Fibroblast of lung (primary cell): ENCODE measurements at regions not wholly inside any gene's neighbourhood (a gene's known extent, or its start where the extent isn't known, plus 50 kb on each side); places are given as distances from the start of the nearest gene placed in this dataset.

Source experiments
- DNase-seq, 2 donors: peaks; one replicate each; pipeline versions ENCODE4 v3.0.0 to v3.0.0-alpha.2; 2010; ENCODE audit warnings: low read depth in 2 of 2
- H2AFZ ChIP-seq: 2 replicates; pipeline ENCODE4 v1.5.1; 2012; ENCODE audit warnings: low read length, control low read depth, inconsistent platforms
- H3K27ac ChIP-seq: 2 replicates; pipeline ENCODE4 v1.5.1; 2011; ENCODE audit warnings: low read length, control low read depth; ENCODE audit not compliant: insufficient read depth
- H3K27me3 ChIP-seq: 2 replicates; pipeline ENCODE4 v1.5.1; 2011; ENCODE audit warnings: mild to moderate bottlenecking, low read length; ENCODE audit not compliant: control insufficient read depth, insufficient read depth
- H3K36me3 ChIP-seq: 2 replicates; pipeline ENCODE4 v1.5.1; 2011; ENCODE audit warnings: low read length; ENCODE audit not compliant: control insufficient read depth, insufficient read depth
- H3K4me1 ChIP-seq: 2 replicates; pipeline ENCODE4 v1.5.1; 2011; ENCODE audit warnings: low read length; ENCODE audit not compliant: control insufficient read depth, insufficient read depth; ENCODE audit errors: extremely low read depth
- H3K4me2 ChIP-seq: 2 replicates; pipeline ENCODE4 v1.5.1; 2011; ENCODE audit warnings: low read length, control low read depth; ENCODE audit not compliant: insufficient read depth; ENCODE audit errors: extremely low read depth
- H3K4me3 ChIP-seq, 4 experiments: fragments of 200-600 bp in 1 of 4; sonication (generic) in 1 of 4; replicated peaks in 1 of 4; 2 replicates each; pipeline ENCODE4 v1.5.1; 2011 to 2016; ENCODE audit warnings: low read length in 4 of 4, low read depth in 3 of 4, mild to moderate bottlenecking in 3 of 4, control low read depth in 2 of 4, inconsistent platforms in 1 of 4, mixed read lengths in 1 of 4; ENCODE audit not compliant: insufficient read depth in 1 of 4; ENCODE audit errors: control extremely low read depth in 1 of 4
- H3K79me2 ChIP-seq: 2 replicates; pipeline ENCODE4 v1.5.1; 2012; ENCODE audit warnings: mild to moderate bottlenecking, low read length, inconsistent platforms; ENCODE audit not compliant: control insufficient read depth, insufficient read depth
- H3K9ac ChIP-seq: 2 replicates; pipeline ENCODE4 v1.5.1; 2011; ENCODE audit warnings: mild to moderate bottlenecking, low read length, control low read depth; ENCODE audit not compliant: insufficient read depth
- H3K9me3 ChIP-seq: 2 replicates; pipeline ENCODE4 v1.5.1; 2012; ENCODE audit warnings: low read depth, low read length; ENCODE audit not compliant: control insufficient read depth, insufficient read depth
- H4K20me1 ChIP-seq: 2 replicates; pipeline ENCODE4 v1.5.1; 2011; ENCODE audit warnings: low read length; ENCODE audit not compliant: control insufficient read depth, insufficient read depth; ENCODE audit errors: extremely low read depth
- EZH2 ChIP-seq: IDR thresholded peaks from 2 replicates; pipeline ENCODE4 v1.5.1; 2012; ENCODE audit warnings: low read length, control low read depth, mild to moderate bottlenecking; ENCODE audit errors: missing control alignments
- TF ChIP-seq, protein P1 (sequence below), 2 donors: IDR thresholded peaks in 1 of 2; conservative IDR thresholded peaks in 1 of 2; 1 replicate in 1 of 2; 2 replicates in 1 of 2; pipeline ENCODE4 v1.5.1; 2011 to 2012; ENCODE audit warnings: low read length in 2 of 2, control low read depth in 1 of 2, inconsistent platforms in 1 of 2, low read depth in 1 of 2, mild to moderate bottlenecking in 1 of 2

GRCh38 chr4:74610491-74610890 lies 165.6 kb downstream of the AREG start:
- no peak overlapping the region for H3K4me3 ChIP-seq
- no peak for DNase-seq
- no peak overlapping the region for H3K27ac ChIP-seq
- no peaks in the 10 kb centered on the region for H3K36me3 ChIP-seq
- no peaks in the 10 kb centered on the region for H3K9me3 ChIP-seq
- no peak overlapping the region for H3K9ac ChIP-seq
- no peak for TF ChIP-seq EZH2
- TF ChIP-seq, protein P1, sequence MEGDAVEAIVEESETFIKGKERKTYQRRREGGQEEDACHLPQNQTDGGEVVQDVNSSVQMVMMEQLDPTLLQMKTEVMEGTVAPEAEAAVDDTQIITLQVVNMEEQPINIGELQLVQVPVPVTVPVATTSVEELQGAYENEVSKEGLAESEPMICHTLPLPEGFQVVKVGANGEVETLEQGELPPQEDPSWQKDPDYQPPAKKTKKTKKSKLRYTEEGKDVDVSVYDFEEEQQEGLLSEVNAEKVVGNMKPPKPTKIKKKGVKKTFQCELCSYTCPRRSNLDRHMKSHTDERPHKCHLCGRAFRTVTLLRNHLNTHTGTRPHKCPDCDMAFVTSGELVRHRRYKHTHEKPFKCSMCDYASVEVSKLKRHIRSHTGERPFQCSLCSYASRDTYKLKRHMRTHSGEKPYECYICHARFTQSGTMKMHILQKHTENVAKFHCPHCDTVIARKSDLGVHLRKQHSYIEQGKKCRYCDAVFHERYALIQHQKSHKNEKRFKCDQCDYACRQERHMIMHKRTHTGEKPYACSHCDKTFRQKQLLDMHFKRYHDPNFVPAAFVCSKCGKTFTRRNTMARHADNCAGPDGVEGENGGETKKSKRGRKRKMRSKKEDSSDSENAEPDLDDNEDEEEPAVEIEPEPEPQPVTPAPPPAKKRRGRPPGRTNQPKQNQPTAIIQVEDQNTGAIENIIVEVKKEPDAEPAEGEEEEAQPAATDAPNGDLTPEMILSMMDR (conservative IDR thresholded peaks at IDR 0.05 in 1 of 2, IDR thresholded peaks at IDR 0.05 in 1 of 2; ENCODE audit: low read depth in 1 of 2, low read length in 2 of 2): no peak
- no peaks in the 10 kb centered on the region for H3K79me2 ChIP-seq
- H3K4me2 ChIP-seq: no peak overlapping the region
- H4K20me1 ChIP-seq: no peaks in the 10 kb centered on the region
- no peaks in the 10 kb centered on the region for H3K4me1 ChIP-seq
- no peak overlapping the region for H2AFZ ChIP-seq
- H3K27me3 ChIP-seq: no peaks in the 10 kb centered on the region

- Histone ChIP-seq H3K4me1 (no peaks in the 10 kb centered on the region), H3K9me3 (no peaks in the 10 kb centered on the region), H3K36me3 (no peaks in the 10 kb centered on the region), H3K27ac (no peak overlapping the region), H4K20me1 (no peaks in the 10 kb centered on the region), H3K27me3 (no peaks in the 10 kb centered on the region), H3K9ac (no peak overlapping the region), H3K4me3 (no peak overlapping the region), H2AFZ (no peak overlapping the region), H3K79me2 (no peaks in the 10 kb centered on the region), H3K4me2 (no peak overlapping the region)
- DNase-seq: peak in 1 of 2 donors; percentile 27
- TF ChIP-seq, protein P1 (conservative IDR thresholded peaks at IDR 0.05 in 1 of 2, IDR thresholded peaks at IDR 0.05 in 1 of 2; ENCODE audit: low read depth in 1 of 2, low read length in 2 of 2): no peak
- TF ChIP-seq EZH2: no peak
Observed at GRCh38 chr4:74612837-74613236, 167.9 kb downstream of the AREG start.

DNA sequence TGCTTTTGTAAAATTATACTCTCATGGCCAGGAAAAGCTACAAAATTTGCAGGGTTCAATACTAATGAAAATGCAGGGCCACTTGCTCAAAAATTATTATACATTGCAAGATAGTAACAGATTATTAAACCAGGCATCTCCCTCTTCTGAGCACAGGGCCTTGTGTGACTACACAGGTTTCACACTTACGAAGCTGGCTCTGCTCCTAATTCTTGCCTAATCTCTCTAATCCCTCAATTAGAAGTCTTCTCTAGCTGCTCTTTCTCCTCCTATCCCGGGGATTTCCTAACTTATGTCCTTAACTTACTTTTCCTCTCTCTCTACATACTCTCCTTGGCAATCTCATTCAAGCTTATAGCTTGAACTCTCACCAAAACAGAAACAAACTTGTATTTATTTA lies 168.3 kb downstream of the AREG start:
- no peaks in the 10 kb centered on the region for H3K79me2 ChIP-seq
- no peak overlapping the region for H3K4me3 ChIP-seq
- no peaks in the 10 kb centered on the region for H3K4me1 ChIP-seq
- DNase-seq: no peak
- no peak for TF ChIP-seq EZH2
- TF ChIP-seq, protein P1 (conservative IDR thresholded peaks at IDR 0.05 in 1 of 2, IDR thresholded peaks at IDR 0.05 in 1 of 2; ENCODE audit: low read depth in 1 of 2, low read length in 2 of 2): no peak
- H4K20me1 ChIP-seq: no peaks in the 10 kb centered on the region
- no peak overlapping the region for H3K27ac ChIP-seq
- no peaks in the 10 kb centered on the region for H3K27me3 ChIP-seq
- H3K36me3 ChIP-seq: no peaks in the 10 kb centered on the region
- no peak overlapping the region for H3K9ac ChIP-seq
- H3K4me2 ChIP-seq: no peak overlapping the region
- no peak overlapping the region for H2AFZ ChIP-seq
- H3K9me3 ChIP-seq: no peaks in the 10 kb centered on the region
